ENCODE measurements at regions not wholly inside any gene's neighbourhood (a gene's known extent, or its start where the extent isn't known, plus 50 kb on each side); places are given as distances from the start of the nearest gene placed in this dataset.
"Not testable (repeated sequence)": the region's sequence is repeated elsewhere in the genome, so short reads cannot be mapped to it uniquely, and the experiment has no call there.

DNA sequence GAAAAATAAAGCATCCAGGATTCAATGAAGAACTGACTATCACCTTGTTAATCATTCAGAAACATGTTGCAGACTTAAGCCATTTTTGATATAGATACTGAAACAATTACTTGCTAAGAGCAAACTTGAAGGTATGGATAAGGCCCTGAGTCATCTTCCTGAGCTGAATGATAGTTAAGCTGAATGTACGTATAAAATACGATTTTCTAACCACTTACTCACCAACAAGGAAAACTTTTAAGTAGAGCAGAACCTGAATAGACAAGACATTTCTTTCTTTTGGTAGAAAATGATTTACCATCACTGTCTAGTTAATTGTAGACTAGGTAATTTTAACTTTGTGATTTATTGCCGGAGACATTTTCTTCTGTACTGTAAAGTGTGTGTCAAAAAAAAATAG, 261.2 kb downstream of the RTP5 start:
- TF ChIP-seq, protein P1, sequence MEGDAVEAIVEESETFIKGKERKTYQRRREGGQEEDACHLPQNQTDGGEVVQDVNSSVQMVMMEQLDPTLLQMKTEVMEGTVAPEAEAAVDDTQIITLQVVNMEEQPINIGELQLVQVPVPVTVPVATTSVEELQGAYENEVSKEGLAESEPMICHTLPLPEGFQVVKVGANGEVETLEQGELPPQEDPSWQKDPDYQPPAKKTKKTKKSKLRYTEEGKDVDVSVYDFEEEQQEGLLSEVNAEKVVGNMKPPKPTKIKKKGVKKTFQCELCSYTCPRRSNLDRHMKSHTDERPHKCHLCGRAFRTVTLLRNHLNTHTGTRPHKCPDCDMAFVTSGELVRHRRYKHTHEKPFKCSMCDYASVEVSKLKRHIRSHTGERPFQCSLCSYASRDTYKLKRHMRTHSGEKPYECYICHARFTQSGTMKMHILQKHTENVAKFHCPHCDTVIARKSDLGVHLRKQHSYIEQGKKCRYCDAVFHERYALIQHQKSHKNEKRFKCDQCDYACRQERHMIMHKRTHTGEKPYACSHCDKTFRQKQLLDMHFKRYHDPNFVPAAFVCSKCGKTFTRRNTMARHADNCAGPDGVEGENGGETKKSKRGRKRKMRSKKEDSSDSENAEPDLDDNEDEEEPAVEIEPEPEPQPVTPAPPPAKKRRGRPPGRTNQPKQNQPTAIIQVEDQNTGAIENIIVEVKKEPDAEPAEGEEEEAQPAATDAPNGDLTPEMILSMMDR (conservative IDR thresholded peaks at IDR 0.05): not testable (repeated sequence)
- not testable (repeated sequence) for TF ChIP-seq ZFX (IDR thresholded peaks at IDR 0.05)
